ENCODE measurements at regions not wholly inside any gene's neighbourhood (a gene's known extent, or its start where the extent isn't known, plus 50 kb on each side); places are given as distances from the start of the nearest gene placed in this dataset.

GRCh38 chr13:26966701-26967080 is 204.9 kb downstream of the USP12 start:
- no peak for DNase-seq
- no peak overlapping the region for H3K4me3 ChIP-seq (ENCODE audit: low read length)
- no peak for ATAC-seq
- Mint-ChIP-seq H3K9me3 (no peaks in the 10 kb centered on the region), H3K4me1 (no peaks in the 10 kb centered on the region), H3K4me3 (no peak overlapping the region), H3K36me3 (no peaks in the 10 kb centered on the region), H3K27me3 (peaks cover 0 to 4% (median 0%) of the 10 kb centered on the region in 5 donors), H3K27ac (no peak overlapping the region)
- ChIA-PET POLR2A (no interaction called here), CTCF (no interaction called here)
- no peaks in the 10 kb centered on the region for H3K9me3 ChIP-seq (ENCODE audit: control insufficient read depth in 2 of 3, low read length in 3 of 3)
- no peaks in the 10 kb centered on the region for H3K27me3 ChIP-seq (ENCODE audit: control insufficient read depth in 2 of 2, insufficient read depth in 2 of 2, low read length in 2 of 2)
- H3K36me3 ChIP-seq (ENCODE audit: control insufficient read depth in 2 of 3, insufficient read depth in 3 of 3, low read length in 3 of 3): no peaks in the 10 kb centered on the region
- intact Hi-C loops (cut with micrococcal nuclease): no loop called here
- H3K4me1 ChIP-seq (ENCODE audit: control insufficient read depth in 2 of 2, insufficient read depth in 2 of 2, low read length in 2 of 2): no peaks in the 10 kb centered on the region
- H3K27ac ChIP-seq (ENCODE audit: low read depth, low read length): no peak overlapping the region

GRCh38 chr13:26965952-26966700 is 205.5 kb downstream of the USP12 start:
- no peaks in the 10 kb centered on the region for H3K9me3 Mint-ChIP-seq

GRCh38 chr13:26964278-26965250 is 204.0 kb upstream of the GPR12 start:
- no peak overlapping the region for H3K4me3 Mint-ChIP-seq
- no peaks in the 10 kb centered on the region for H3K4me1 Mint-ChIP-seq
- H3K27ac ChIP-seq (ENCODE audit: low read depth, low read length): no peak overlapping the region
- H3K4me3 ChIP-seq (ENCODE audit: low read length): no peak overlapping the region
- ChIA-PET POLR2A (no interaction called here), CTCF (no interaction called here)
- no peaks in the 10 kb centered on the region for H3K36me3 Mint-ChIP-seq
- DNase-seq: no peak
- intact Hi-C loops (cut with micrococcal nuclease): no loop called here
- H3K27ac Mint-ChIP-seq: no peak overlapping the region
- H3K9me3 ChIP-seq (ENCODE audit: control insufficient read depth in 2 of 3, low read length in 3 of 3): no peaks in the 10 kb centered on the region
- H3K36me3 ChIP-seq (ENCODE audit: control insufficient read depth in 2 of 3, insufficient read depth in 3 of 3, low read length in 3 of 3): no peaks in the 10 kb centered on the region
- no peaks in the 10 kb centered on the region for H3K9me3 Mint-ChIP-seq
- H3K27me3 Mint-ChIP-seq: peaks cover 0 to 5% (median under 1%) of the 10 kb centered on the region in 5 donors
- no peaks in the 10 kb centered on the region for H3K27me3 ChIP-seq (ENCODE audit: control insufficient read depth in 2 of 2, insufficient read depth in 2 of 2, low read length in 2 of 2)
- no peaks in the 10 kb centered on the region for H3K4me1 ChIP-seq (ENCODE audit: control insufficient read depth in 2 of 2, insufficient read depth in 2 of 2, low read length in 2 of 2)
- ATAC-seq: no peak

More at GRCh38 chr13:26965952-26966700, 205.5 kb downstream of the USP12 start:
- H3K4me1 Mint-ChIP-seq: no peaks in the 10 kb centered on the region
- Histone ChIP-seq H3K9me3 (ENCODE audit: control insufficient read depth in 2 of 3, low read length in 3 of 3) (no peaks in the 10 kb centered on the region), H3K27ac (ENCODE audit: low read depth, low read length) (no peak overlapping the region), H3K27me3 (ENCODE audit: control insufficient read depth in 2 of 2, insufficient read depth in 2 of 2, low read length in 2 of 2) (no peaks in the 10 kb centered on the region), H3K4me3 (ENCODE audit: low read length) (no peak overlapping the region), H3K4me1 (ENCODE audit: control insufficient read depth in 2 of 2, insufficient read depth in 2 of 2, low read length in 2 of 2) (no peaks in the 10 kb centered on the region), H3K36me3 (ENCODE audit: control insufficient read depth in 2 of 3, insufficient read depth in 3 of 3, low read length in 3 of 3) (no peaks in the 10 kb centered on the region)
- CTCF ChIA-PET: no interaction called here
- ATAC-seq (no peak), DNase-seq (no peak)
- no peak overlapping the region for H3K27ac Mint-ChIP-seq
- H3K4me3 Mint-ChIP-seq: no peak overlapping the region
- peaks cover 0 to 4% (median 0%) of the 10 kb centered on the region in 5 donors for H3K27me3 Mint-ChIP-seq
- POLR2A ChIA-PET: no interaction called here
- intact Hi-C loops (cut with micrococcal nuclease): no loop called here
- H3K36me3 Mint-ChIP-seq: no peaks in the 10 kb centered on the region

GRCh38 chr13:26962671-26963070 is 202.1 kb upstream of the GPR12 start:
- no peaks in the 10 kb centered on the region for H3K36me3 Mint-ChIP-seq
- no peak overlapping the region for H3K4me3 ChIP-seq (ENCODE audit: low read length)
- ChIA-PET POLR2A (no interaction called here), CTCF (no interaction called here)
- no peaks in the 10 kb centered on the region for H3K27me3 ChIP-seq (ENCODE audit: control insufficient read depth in 2 of 2, insufficient read depth in 2 of 2, low read length in 2 of 2)
- intact Hi-C loops (cut with micrococcal nuclease): no loop called here
- H3K27ac ChIP-seq (ENCODE audit: low read depth, low read length): no peak overlapping the region
- peaks cover 0 to 9% (median 2%) of the 10 kb centered on the region in 5 donors for H3K27me3 Mint-ChIP-seq
- H3K4me1 ChIP-seq (ENCODE audit: control insufficient read depth in 2 of 2, insufficient read depth in 2 of 2, low read length in 2 of 2): no peaks in the 10 kb centered on the region
- H3K4me1 Mint-ChIP-seq: no peaks in the 10 kb centered on the region
- H3K4me3 Mint-ChIP-seq: no peak overlapping the region
- H3K36me3 ChIP-seq (ENCODE audit: control insufficient read depth in 2 of 3, insufficient read depth in 3 of 3, low read length in 3 of 3): no peaks in the 10 kb centered on the region
- ATAC-seq (no peak), DNase-seq (no peak)
- no peaks in the 10 kb centered on the region for H3K9me3 ChIP-seq (ENCODE audit: control insufficient read depth in 2 of 3, low read length in 3 of 3)
- peaks cover 0 to 2% (median 0%) of the 10 kb centered on the region in 11 donors for H3K9me3 Mint-ChIP-seq
- no peak overlapping the region for H3K27ac Mint-ChIP-seq

GRCh38 chr13:26961890-26962615 is 201.5 kb upstream of the GPR12 start:
- peaks cover 0 to 2% (median 0%) of the 10 kb centered on the region in 7 donors for H3K4me1 Mint-ChIP-seq
- H3K27ac Mint-ChIP-seq: no peak overlapping the region
- H3K9me3 Mint-ChIP-seq: peaks cover 0 to 2% (median 0%) of the 10 kb centered on the region in 11 donors
- intact Hi-C loops (cut with micrococcal nuclease): no loop called here
- H3K27me3 ChIP-seq (ENCODE audit: control insufficient read depth in 2 of 2, insufficient read depth in 2 of 2, low read length in 2 of 2): no peaks in the 10 kb centered on the region
- H3K27ac ChIP-seq (ENCODE audit: low read depth, low read length): no peak overlapping the region
- POLR2A ChIA-PET: no interaction called here
- CTCF ChIA-PET: no interaction called here
- no peak for DNase-seq
- H3K4me3 ChIP-seq (ENCODE audit: low read length): no peak overlapping the region
- no peaks in the 10 kb centered on the region for H3K36me3 Mint-ChIP-seq
- peaks cover 2 to 13% (median 4%) of the 10 kb centered on the region in 5 donors for H3K27me3 Mint-ChIP-seq
- no peak for ATAC-seq
- H3K4me1 ChIP-seq (ENCODE audit: control insufficient read depth in 2 of 2, insufficient read depth in 2 of 2, low read length in 2 of 2): no peaks in the 10 kb centered on the region
- no peaks in the 10 kb centered on the region for H3K36me3 ChIP-seq (ENCODE audit: control insufficient read depth in 2 of 3, insufficient read depth in 3 of 3, low read length in 3 of 3)
- no peaks in the 10 kb centered on the region for H3K9me3 ChIP-seq (ENCODE audit: control insufficient read depth in 2 of 3, low read length in 3 of 3)
- H3K4me3 Mint-ChIP-seq: no peak overlapping the region

- Histone ChIP-seq H3K27me3 (ENCODE audit: control insufficient read depth in 2 of 2, insufficient read depth in 2 of 2, low read length in 2 of 2) (no peaks in the 10 kb centered on the region), H3K4me3 (ENCODE audit: low read length) (no peak overlapping the region), H3K9me3 (ENCODE audit: control insufficient read depth in 2 of 3, low read length in 3 of 3) (no peaks in the 10 kb centered on the region), H3K4me1 (ENCODE audit: control insufficient read depth in 2 of 2, insufficient read depth in 2 of 2, low read length in 2 of 2) (no peaks in the 10 kb centered on the region), H3K27ac (ENCODE audit: low read depth, low read length) (no peak overlapping the region), H3K36me3 (ENCODE audit: control insufficient read depth in 2 of 3, insufficient read depth in 3 of 3, low read length in 3 of 3) (no peaks in the 10 kb centered on the region)
- ATAC-seq: peak; percentile 32
- H3K4me1 Mint-ChIP-seq: peaks cover 0 to 2% (median 0%) of the 10 kb centered on the region in 7 donors
- intact Hi-C loops (cut with micrococcal nuclease): no loop called here
- POLR2A ChIA-PET: no interaction called here
- H3K4me3 Mint-ChIP-seq: no peak overlapping the region
- H3K27ac Mint-ChIP-seq: no peak overlapping the region
- no peaks in the 10 kb centered on the region for H3K36me3 Mint-ChIP-seq
- H3K27me3 Mint-ChIP-seq: peaks cover 2 to 18% (median 10%) of the 10 kb centered on the region in 5 donors
- peaks cover 0 to 2% (median 0%) of the 10 kb centered on the region in 11 donors for H3K9me3 Mint-ChIP-seq
- DNase-seq: no peak
- CTCF ChIA-PET: no interaction called here
These were observed 196.6 kb upstream of the GPR12 start for GRCh38 chr13:26957182-26957581.
